Activated CD4-positive, alpha-beta T cell treated with anti-CD3 and anti-CD28 coated beads for 24 hours (primary cell): ENCODE measurements at regions not wholly inside any gene's neighbourhood (a gene's known extent, or its start where the extent isn't known, plus 50 kb on each side); places are given as distances from the start of the nearest gene placed in this dataset.
"Not testable (repeated sequence)": the region's sequence is repeated elsewhere in the genome, so short reads cannot be mapped to it uniquely, and the experiment has no call there.

Experiments used
- DNase-seq, 2 donors: peaks; one replicate each; pipeline ENCODE4 v3.0.0-alpha.2; 2020; ENCODE audit warnings: low read depth in 2 of 2

DNA sequence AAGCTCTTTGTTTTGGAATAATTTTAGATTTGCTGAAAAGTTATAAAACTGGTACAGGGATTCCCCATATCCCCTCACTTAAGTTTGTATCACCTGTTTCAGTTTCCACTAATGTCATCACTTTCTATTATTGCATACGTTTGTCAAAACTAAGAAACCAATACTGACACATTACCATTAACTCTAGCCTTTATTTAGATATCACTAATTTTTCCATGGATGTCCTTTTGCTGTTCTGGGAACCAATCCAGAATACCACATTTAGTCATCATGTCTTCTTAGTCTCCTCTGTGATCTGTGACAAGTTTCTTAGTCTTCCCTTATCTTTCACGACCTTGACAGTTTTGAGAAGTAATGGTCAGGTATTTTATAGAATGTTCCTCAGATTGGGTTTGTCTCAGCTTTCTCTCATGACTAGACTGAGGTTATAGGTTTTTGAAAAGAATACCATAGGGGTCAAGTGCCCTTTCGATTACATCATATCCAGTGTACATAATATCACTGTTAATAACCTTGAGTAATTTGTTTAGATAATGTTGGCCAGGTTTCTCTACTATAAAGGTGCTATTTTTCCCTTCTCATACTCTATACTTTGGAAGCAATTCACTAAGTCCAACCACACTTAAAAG, 51.9 kb upstream of the NMUR2 start:
- DNase-seq: no peak

DNA sequence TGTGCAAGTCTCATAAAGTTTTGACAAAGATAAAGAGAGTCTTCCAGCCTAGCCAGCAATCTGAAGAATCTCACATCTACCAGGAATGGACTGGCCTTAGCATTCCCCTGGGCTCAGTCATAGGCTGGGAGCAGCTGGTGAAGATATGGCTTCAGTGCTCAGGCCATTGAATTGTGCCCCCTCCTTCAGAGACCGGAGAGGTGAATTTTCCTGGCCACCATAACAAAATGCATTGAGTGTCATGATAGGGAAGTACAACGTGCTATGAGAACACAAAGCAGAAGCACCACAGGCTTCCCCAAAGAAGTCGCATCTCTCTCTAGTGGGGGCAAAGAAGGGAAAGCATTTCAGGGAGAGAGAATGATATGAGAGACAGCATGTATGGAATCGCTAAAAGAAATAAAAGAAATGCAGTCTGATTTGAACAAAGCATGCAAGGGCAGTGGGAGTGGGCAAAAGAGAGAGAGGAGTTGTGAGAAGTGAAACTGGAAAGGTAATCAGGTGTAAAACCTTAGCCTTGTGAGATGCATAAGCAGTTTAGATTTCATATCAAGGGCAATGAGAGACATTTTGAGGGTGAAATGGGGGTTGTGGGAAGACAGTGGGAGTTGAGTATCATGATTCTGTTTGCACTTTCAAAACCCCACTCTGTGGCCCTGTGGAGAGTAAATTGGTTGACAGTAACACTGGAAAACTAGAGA, 57.1 kb upstream of the NMUR2 start:
- no peak for DNase-seq

DNA sequence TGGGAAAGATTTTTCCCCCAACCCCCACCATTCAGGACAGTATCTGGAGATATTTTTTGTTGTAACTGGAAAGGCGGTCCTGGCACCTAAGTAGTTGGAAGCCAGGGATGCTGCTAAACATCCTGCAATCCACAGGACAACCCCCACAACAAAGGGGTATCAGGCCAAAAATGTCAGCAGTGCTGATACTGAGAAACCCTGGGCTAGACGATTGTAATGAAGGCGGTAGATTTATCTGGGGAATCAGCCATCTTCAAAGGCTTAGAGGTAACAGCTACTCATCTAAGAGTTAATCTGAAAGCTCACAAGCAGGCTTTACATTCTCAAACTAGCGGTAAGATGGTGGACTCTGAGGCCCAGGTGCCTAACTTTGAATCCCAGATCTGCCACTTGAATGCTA, 59.0 kb upstream of the NMUR2 start:
- DNase-seq: no peak

DNA sequence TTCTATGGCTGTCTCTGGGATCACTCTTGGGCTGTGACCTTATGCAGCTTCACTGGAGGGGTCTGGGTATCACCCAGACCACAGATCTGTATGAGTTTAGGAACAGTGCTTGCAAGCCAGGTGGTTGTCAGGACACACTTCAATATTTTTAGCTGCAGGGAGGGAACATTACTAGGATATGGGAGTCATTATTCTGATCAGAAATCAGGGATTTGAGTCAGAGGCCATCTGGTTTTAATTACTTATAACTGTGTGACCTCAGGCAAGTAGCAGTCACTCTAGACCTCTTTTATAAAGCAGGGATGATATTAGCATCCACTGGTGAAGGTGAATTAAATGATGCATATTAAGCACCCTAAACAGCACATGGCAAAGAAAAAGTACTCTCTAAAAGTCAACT, 60.1 kb upstream of the NMUR2 start:
- DNase-seq: no peak

DNA sequence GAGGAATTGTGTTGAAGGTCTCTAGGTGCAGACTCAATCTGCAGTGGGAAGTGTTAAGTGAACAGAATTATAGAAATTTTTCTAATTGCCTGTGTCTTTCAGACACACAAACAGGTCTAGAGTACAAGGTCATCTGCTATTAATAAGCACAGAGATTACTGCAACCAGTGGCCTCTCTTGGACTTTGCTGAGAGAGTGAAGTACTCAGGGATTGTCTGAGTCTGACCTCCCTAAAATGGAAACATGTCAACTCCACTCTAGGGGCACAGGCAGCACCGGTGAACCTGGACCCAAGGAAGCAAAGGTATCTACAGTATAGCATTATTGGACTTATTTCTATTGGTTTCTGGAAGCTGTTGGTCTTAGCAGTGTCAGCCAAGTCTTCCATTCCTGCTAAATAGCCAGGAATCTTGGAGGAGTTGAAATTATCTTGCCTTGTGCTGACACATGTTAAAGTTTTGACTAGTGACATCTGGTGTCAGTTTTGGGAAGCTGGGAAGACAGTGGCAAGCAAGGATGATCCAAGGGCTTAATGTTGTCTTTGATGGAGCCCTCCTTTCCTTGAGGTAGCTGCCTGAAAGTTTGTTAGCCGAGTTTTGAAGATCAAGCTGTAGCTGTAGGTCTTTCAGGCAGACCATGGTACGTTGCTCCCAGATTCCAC, 61.1 kb upstream of the NMUR2 start:
- no peak for DNase-seq

DNA sequence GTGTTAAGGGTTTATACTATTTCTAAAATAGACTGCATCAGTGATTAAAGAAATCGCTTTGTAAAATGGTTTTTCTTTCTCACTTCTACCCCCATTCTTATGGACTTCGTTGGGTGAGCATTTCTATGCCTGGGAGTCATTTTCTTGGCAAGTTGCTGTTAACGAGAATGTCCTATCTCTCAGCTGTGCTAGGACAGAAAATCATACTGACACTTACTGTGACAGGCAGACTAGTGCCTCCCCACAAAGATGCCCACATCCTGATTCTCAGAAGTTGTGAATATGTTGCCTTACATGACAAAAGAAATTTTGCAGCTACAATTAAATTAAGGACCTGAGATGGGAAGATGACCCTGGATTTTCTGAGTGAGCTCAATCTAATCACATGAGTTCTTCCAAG, 65.1 kb upstream of the NMUR2 start:
- DNase-seq: no peak

DNA sequence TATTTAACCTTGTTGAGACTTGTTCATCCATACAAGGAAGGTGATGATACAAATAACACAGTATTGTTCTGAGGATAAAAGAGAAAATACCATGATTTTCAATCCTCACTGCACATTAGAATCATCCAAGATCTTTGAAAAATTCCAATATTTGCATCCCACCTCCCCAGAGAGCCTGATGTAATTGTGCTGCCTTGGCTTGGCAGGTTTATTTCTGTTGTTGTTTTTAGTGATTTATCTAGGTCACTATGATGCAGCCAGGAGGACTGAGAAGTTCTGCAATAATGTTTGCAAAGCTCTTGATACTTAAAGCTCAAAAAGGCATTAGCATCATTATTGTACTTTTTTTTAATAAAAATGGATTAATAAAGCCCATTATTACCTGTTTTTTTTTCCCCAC, 67.0 kb upstream of the NMUR2 start:
- no peak for DNase-seq

DNA sequence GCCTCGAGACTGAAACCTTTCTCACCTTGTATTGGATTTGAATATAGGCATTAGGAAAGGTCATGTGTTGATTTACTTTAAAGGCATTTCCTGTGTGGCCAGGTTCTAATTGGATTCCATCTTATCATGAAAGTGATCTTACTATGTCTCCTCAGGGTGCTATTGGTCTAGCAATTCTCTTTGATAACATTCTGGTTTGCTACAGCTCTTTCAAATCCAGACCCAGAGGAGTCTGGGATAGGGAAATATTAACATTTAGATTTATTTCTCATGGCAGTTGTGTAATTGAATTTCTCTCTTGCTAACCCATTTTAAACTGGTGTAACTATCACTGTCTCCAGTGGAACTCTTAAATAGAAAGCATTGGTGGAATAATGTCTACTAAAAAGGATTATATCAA, 69.9 kb upstream of the NMUR2 start:
- DNase-seq: no peak

DNA sequence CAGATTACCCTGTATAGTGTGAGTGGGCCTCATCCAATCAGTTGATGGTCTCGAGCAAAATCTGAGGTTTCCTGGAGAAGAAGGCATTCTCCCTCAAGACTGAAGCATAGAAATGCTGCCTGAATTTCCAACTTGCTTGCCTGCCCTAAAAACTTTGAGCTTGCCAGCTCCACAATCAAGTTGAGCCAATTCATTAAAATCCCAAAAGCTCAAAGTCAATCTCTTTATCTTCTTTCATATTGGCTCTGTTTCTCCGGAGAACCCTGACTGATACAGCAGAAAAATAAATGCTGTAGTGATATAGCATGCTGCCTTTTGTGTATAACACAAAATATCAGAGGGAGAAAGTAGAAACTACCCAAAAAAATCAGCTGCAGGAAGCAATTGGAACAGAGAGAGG, 72.5 kb upstream of the NMUR2 start:
- no peak for DNase-seq

DNA sequence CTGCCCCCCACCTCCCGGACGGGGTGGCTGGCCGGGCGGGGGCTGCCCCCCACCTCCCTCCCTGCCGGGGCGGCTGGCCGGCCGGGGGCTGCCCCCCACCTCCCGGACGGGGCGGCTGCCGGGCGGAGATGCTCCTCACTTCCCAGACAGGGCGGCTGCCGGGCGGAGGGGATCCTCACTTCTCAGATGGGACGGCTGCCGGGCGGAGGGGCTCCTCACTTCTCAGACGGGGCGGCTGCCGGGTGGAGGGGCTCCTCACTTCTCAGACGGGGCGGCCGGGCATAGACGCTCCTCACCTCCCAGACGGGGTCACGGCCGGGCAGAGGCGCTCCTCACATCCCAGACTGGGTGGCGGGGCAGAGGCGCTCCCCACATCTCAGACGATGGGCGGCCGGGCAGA, 74.8 kb upstream of the NMUR2 start:
- DNase-seq: not testable (repeated sequence)

DNA sequence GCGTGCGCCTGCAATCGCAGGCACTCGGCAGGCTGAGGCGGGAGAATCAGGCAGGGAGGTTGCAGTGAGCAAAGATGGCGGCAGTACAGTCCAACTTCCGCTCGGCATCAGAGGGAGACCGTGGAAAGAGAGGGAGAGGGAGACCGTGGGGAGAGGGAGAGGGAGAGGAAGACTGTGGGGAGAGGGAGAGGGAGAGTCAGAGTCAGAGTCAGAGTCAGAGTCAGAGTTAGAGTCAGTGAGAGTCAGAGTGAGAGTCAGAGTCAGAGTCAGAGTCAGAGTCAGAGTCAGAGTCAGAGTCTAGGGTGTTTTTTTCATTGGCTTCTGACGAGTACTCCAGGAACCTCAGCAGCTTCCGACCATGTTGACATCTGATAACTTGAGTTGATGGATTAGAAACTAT, 75.6 kb upstream of the NMUR2 start:
- DNase-seq: not testable (repeated sequence)

DNA sequence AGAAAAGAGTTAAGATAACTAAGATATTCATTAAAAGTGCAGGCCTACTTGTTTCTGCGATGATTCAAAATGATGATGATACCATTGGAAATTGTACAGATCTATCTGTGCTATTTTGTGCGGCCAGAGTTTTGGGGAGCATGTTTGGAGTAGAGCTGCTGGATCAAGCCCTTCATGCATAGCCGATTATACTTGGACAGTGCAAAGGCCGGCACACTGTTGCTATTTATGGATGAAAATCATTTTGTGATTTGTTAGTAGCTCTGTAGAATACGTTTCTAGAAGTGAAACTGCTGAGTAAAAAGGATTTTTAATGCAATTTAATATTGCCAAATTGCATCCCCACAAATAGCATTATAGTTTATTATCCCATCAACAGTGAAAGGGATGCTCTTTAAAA, 82.1 kb upstream of the NMUR2 start:
- no peak for DNase-seq

DNA sequence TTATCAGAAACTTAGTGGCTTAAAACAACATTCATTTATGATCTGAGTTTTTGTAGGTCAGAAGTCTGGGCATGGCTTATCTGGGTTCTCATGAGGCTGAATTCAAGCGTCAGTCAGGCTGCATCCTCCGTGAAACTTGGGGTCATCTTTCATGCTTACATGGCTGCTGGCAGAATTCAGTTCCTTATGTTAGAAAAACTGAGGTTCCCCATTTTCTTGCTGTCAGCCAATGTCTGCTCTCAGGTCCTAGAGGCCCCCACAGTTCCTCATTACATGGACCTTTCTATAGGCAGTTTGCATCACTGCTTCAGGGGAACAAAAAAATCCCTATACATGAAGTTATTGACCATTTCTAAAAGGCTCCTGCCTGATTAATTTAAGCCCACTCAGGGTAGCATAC, 83.8 kb upstream of the NMUR2 start:
- no peak for DNase-seq

DNA sequence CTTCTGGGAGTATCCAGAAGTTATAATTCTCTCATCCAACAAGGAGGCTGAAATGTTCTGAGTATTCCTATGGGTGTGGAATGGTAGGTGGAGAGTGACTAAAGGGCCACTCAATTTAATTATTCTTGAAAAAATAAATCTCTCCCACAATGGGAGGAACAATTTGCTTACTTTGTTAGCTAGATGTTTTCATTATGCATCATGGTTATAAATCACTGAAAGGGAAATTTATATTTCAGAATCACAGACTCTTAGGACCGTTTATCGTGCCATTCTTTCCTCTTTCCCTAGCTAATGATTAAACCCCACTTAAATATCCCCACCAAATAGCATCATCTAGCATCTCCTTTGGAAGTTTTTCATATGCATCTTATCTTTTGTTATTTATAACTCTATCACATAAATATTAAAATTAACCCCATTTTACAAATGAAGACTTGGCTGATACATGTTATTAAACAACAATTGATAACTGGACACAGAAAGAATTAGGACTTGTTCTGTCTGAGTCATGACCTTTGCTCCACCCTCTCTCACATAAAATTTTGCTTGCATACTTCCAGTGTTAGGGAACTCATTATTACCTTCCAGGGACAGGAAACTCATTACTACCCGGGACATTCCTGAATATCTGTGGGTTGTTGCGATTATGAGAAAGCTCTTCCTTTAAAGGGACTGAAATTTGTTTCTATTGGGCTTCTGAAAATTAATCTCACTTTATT, 94.9 kb upstream of the NMUR2 start:
- DNase-seq: no peak

DNA sequence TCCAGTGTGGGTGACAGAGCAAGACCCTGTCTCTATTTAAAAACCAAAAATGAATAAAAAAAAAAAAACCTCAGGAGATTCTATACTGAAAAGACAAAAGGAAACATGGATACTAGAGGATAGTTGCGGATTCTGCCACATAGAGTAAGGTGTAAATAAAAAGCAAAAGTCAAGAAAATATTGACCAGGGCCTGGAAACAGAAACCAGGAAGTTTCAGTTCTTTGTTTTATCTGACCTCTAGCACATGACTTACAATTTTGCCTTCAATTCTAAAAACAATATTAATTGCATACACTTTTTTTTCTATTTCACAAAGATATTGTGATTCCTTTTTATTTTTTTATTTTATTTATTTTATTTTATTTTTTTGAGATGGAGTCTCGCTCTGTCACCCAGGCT, 96.2 kb upstream of the NMUR2 start:
- DNase-seq: no peak

DNA sequence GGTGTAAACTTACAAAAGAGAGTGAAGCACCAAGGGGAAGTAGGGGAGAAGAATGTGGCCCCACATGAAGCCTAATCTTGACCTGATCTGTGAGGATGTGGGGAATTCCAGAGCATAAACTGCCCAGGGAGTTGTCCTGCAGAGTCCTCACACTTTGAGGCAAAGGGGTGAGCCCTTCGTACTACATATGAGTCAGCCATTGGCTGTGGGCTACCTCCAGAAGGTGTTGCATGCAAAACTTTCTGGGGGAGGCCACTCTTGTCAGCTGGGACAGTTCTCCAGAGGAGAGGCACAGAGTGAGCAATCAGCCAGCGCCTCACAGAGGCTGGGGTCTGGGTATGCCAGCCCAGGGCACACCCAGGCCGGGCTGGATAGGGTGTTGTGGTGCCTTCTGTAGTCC, 98.1 kb upstream of the NMUR2 start:
- DNase-seq: no peak

DNA sequence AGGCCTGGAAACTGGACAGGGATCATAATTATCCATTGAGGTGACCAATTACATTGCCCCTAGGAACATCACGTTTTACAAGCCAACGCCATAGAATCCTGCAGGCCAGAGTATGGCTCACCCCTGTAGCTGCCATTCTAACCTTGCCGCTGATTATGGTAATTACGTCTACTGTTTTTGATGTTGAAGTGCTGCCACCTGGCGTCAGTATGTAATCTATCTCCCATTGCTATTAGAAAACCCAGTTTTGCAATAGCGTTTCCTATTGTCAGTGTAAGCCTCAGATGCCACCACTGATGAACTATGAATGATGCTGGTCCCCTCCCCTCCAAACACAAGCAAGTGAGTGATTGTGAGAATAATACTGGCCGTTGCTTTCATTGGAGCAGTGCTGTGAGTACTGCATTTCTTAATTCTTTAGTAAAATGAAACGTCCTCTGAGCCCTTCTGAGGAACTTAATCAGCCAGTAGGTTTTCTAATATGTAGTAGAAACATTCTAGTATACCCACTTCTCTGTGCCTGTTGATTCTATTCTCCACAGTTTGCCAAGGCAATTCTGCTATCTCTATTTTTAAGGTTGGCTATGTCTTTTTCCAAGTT, 100.5 kb upstream of the NMUR2 start:
- peak; percentile 8 to 19 for DNase-seq

DNA sequence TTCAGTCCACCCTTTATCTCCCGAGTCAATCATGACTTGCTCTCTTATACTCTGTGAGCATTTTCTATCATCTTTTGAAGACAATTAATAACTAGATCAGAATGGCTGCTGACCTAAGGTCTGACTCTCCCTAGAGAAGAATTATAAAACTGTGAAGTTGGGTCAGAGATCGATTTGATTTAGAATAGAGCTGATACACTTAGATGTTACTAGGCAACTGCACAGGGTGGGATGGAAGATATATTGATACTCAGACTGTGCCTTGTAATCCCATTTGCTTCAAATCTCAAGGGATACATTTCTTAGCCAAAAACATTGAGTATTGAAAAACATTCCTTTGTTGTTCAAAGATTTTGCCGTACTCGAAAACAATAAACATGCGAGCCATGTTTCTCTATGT, 106.0 kb upstream of the NMUR2 start:
- no peak for DNase-seq

DNA sequence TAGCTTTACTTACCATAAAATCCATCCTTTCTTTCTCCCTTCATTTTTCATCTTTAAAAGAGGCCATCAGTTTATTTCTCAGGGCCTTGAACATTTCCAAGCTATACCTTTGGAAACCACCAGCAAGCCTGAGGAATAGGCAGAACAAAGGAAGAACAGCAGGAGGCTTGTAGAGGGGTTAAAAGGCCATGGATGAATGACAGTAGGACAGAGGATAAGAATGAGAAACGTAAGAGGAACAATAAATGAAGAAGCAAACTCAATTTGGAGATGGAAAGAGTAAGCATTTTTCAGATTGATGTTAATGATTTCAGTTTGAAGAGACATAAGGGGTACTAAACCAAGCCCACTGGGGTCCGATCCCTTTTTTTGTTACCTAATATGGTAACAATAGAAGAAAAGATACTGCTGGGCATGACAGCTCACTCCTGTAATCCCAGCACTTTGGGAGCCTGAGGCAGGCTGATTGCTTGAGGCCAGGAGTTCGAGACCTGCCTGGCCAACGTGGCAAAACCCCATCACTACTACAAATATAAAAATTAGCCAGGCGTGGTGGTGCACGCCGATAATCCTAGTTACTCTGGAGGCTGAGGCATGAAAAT, 106.6 kb upstream of the NMUR2 start:
- no peak for DNase-seq

DNA sequence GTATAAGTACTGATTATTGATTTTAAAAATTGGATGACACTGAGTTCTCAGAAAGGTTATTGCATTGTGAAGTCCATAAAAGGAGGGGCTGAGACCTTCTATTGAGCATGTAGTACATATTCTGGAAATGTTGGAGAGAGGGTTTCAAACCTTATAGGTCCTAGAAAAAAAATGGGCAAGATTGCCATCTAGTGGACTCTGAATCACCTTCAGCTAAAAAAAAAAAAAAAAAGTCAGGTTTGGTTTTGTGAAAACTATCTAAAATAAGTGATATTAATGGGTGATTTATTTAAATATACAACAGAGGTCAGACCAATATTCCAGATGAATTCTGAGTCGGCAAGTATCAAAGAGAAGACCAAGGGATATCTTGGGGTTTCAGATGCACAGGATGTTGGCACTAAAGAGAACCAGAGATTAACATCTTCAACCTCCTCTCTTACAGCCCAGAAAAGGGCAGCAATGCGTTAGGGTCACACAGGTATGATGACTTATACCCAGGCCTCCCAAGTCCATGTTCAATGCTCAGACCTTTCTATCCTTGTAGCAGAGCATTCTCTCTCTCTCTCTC, 109.8 kb upstream of the NMUR2 start:
- no peak for DNase-seq

DNA sequence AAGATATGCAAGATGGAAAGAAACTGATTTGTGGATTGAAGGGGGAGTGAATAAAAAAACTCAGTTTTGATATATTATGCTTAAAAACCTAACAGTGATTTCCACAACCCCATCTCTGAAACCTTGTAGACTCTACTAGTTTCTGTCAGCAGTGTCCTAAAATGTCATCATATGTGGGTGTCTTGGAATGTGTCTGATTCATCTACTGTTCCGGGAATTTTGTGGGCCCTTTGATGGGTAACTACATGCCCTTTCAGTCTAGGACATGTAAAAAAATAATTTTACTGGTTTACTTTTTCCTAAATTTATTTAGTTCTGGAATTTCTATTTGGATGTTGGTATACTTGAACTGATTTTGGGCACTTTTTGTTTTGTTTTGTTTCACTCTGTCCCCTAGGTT, 118.9 kb upstream of the NMUR2 start:
- no peak for DNase-seq
